ENCODE measurements at regions not wholly inside any gene's neighbourhood (a gene's known extent, or its start where the extent isn't known, plus 50 kb on each side); places are given as distances from the start of the nearest gene placed in this dataset.

GRCh38 chr10:8595140-8595539 is 540.7 kb downstream of the GATA3 start:
- TF ChIP-seq, protein P1, sequence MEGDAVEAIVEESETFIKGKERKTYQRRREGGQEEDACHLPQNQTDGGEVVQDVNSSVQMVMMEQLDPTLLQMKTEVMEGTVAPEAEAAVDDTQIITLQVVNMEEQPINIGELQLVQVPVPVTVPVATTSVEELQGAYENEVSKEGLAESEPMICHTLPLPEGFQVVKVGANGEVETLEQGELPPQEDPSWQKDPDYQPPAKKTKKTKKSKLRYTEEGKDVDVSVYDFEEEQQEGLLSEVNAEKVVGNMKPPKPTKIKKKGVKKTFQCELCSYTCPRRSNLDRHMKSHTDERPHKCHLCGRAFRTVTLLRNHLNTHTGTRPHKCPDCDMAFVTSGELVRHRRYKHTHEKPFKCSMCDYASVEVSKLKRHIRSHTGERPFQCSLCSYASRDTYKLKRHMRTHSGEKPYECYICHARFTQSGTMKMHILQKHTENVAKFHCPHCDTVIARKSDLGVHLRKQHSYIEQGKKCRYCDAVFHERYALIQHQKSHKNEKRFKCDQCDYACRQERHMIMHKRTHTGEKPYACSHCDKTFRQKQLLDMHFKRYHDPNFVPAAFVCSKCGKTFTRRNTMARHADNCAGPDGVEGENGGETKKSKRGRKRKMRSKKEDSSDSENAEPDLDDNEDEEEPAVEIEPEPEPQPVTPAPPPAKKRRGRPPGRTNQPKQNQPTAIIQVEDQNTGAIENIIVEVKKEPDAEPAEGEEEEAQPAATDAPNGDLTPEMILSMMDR (IDR thresholded peaks at IDR 0.05; ENCODE audit: extremely low read depth, missing control alignments): no peak
- no peak for DNase-seq (ENCODE audit: low spot score)

GRCh38 chr10:8596929-8597472 is 542.5 kb downstream of the GATA3 start:
- DNase-seq (ENCODE audit: low spot score): no peak
- TF ChIP-seq, protein P1 (IDR thresholded peaks at IDR 0.05; ENCODE audit: extremely low read depth, missing control alignments): no peak

DNA sequence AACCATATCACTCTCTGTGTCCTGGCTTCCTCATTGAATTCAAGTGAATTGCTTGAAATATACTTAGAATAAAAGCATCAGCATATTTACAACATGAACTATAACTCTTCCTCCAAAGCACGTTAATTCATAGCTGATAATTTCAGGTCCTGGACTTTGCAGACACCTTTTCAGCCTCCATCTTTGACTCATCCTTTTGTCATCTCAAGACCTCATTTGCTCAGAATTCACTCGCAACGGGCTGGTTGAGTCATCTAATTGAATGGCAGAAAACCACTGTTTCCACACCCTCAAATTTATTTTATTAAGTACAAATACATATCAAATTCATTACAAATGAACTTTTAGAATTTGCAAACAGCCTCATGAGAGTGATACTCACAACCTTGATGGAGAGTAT is 545.7 kb downstream of the GATA3 start:
- TF ChIP-seq, protein P1 (IDR thresholded peaks at IDR 0.05; ENCODE audit: extremely low read depth, missing control alignments): no peak
- DNase-seq (ENCODE audit: low spot score): no peak

DNA sequence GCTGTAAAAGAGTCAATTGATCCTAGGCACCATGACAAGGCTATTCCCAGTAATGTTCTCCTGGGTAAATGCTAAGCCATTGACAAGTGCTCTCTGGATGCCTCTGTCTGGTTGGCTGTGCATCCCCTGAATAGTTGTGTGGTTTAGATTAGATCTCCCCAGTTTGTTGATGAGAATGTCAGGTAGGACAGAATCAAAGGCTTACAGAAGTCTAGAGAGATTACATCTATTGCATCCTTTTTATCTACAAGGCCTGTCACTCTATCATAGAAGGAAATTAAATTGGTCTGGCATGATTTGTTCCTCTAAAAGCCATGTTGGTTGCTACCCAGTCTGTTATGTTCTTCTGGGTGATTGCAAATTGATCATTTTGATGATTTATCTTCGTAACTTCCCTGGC is 548.3 kb downstream of the GATA3 start:
- DNase-seq (ENCODE audit: low spot score): no peak
- TF ChIP-seq, protein P1 (IDR thresholded peaks at IDR 0.05; ENCODE audit: extremely low read depth, missing control alignments): no peak

DNA sequence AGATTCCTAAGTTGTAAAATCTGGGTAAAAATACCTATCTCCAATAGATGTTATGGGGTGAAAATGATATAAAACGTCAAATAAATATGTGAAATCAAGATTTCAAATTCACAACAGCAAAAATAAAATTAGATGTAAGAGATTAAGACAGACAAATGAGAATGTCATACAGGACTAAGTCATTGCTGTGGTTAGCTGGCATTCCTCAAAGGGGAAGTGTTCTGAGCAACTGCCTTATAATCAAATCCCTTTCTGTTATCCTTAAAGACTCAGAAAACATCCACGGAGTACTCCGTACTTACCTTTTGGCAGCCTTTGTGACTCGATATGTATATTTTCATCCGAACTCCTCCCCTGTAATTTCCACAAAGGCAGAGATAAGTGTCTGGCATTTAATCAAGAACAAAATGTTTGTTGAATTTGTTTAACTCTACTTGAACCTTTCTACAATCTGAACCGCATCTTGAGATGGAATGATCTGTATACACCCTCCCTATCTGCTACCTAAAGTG is 559.6 kb downstream of the GATA3 start:
- TF ChIP-seq, protein P1 (IDR thresholded peaks at IDR 0.05; ENCODE audit: extremely low read depth, missing control alignments): no peak
- no peak for DNase-seq (ENCODE audit: low spot score)

DNA sequence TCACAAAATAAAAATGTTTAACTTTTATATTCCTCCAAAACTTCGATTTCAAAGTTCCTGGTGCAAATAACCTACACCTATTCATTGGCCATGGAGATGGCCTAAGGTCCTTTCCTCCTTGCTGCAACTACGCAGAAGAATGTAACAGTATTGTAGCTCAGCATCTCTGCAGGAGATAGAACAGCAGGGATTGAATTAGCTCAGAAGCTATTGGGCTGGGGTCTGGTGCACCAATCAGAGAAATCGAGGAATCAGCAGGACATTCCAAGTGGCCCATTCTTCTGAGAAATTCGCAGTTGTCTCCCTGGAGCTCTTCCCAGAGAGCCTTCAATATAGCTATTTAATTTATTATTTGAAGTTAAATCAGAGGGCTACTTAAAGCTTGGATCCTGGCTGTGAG is 560.6 kb downstream of the GATA3 start:
- TF ChIP-seq, protein P1 (IDR thresholded peaks at IDR 0.05; ENCODE audit: extremely low read depth, missing control alignments): no peak
- no peak for DNase-seq (ENCODE audit: low spot score)

DNA sequence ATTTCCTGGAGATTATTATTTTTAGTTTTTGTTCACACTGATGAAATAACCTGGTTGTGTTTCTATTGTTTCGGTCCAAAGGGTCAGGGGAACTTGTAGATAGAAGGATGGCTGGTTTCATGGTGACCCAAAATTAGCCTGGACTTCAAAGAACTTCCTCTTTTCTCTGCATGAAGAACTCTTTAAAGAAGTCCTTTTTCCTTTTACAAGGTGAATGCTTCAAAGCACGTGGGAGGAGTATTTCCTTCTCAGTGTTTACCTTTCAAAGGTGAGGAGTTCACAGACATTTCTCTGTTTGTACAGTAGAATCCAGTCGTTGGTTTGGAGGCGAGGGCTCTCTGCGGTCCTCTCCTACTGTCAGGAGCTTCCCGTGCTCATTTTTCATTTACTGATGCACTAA is 561.7 kb downstream of the GATA3 start:
- TF ChIP-seq, protein P1 (IDR thresholded peaks at IDR 0.05; ENCODE audit: extremely low read depth, missing control alignments): no peak
- DNase-seq (ENCODE audit: low spot score): peak; percentile 20

All from GM20000 (cell line).